SK-N-DZ (cell line): ENCODE measurements at regions not wholly inside any gene's neighbourhood (a gene's known extent, or its start where the extent isn't known, plus 50 kb on each side); places are given as distances from the start of the nearest gene placed in this dataset.
A peak's percentile ranks its signal among the peaks of the same experiment; 100 is the strongest.
"Not testable (repeated sequence)": the region's sequence is repeated elsewhere in the genome, so short reads cannot be mapped to it uniquely, and the experiment has no call there.

Source experiments
- DNase-seq: peaks from one replicate; pipeline ENCODE4 v3.0.0-alpha.2; 2015; ENCODE audit warnings: low spot score

DNA sequence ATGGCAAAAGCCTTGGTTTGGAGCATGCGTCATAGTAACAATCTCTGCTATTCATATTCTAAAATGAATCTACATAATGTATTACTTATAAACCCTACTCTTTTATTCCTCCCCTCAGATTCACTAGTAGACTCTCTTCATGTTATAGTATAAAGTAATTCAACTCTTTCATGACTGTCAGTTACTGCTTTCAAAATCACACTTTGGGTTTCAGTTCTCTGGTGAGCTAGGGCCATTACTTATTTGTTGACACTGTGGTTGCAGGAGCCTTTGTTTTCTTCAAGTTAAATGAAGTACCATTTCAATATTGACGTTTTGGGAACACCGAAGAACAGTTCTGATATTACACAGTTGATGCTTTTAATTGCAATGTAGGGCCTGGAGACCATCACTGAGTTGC lies 378.4 kb downstream of the DDX10 start:
- DNase-seq: no peak

DNA sequence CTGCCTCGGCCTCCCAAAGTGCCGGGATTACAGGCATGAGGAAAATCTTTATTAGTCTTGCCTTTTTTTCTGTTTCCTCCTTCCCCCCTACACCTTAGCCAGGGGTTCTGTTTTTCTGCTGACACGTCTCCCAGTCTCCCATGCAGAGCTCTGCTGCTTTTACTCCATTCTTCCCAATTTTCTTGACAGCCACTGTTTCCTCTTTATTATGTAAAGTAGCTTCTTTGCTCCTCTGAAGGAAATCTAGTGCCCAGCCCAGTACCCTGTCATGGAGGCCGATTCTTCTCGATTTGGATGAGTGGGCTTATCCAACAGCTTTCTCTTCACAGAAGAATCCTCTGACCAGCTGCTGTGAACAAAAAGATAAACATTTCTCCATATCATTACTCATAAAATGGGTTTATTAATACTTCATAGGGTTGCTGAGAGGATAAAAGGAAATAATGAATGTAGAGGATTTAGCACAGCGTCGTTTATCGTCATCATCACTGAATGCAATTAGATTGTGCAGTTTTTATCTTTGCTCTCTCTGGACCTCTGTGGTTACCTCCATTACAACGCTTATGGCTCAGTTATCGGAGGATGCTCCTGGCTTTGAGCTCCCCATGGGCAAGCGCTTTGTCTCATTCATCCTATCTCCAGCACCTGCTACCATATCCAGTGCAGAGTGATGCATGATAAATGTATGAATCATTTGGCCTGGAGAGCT lies 375.6 kb upstream of the C11orf87 start:
- DNase-seq: peak; percentile 20

DNA sequence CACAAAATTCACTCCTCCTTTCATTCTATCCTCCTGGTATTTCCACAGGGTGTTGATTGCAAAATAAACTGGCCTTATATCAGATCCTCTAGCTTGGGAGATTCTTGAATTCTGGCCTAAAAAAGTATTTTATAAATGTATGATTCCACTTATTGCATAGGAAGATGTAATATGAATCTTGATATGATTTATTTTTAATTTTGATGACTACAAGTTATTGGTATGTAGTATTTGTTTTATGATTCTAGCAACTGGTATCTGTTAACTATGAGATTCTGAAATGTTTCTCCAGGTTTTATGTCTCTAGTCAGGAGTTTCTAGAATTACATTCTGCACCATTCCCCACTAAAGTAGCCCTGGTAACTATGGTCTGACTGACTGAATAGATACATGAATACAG lies 373.9 kb upstream of the C11orf87 start:
- no peak for DNase-seq

DNA sequence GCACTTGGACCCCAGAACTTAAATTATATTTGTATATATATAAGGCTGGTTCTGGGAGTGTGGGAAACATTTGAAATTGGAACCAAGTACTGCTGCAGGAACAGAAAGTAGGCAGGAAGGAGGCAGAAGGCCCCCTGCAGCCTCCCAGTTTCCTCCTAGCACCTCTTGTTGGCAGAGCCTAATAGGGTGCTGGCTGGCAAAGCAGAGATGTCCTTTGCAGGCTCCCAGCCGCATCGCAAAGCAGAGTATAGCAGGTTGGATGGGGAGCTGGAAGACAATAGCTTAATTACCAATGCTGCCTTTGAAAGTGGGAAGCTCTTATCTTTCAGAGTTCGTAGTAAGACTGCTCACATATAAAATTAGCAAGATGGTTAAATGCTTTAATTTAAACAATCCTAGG lies 370.8 kb upstream of the C11orf87 start:
- DNase-seq: peak; percentile 0

DNA sequence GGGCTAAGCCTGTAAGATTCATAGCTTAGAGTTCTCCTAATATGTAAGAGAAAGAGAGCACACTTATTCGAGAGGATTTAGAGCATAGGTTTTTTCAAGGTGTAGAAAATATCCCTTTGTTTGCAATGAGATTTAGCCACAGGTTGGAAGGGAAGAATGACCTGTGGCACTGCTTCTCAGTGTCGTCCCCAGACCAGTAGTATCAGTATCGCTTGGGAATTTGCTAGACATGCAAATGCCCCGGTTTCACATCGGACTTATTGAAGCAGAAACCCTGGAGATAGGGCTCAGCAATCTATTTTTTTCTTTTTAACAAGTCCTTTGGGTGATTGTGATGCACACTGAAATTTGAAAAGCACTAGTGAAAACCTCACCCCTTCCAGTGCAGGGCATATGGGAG lies 362.6 kb upstream of the C11orf87 start:
- DNase-seq: no peak

- DNase-seq: no peak
Measured at GRCh38 chr11:109061394-109061793, 360.6 kb upstream of the C11orf87 start.

DNA sequence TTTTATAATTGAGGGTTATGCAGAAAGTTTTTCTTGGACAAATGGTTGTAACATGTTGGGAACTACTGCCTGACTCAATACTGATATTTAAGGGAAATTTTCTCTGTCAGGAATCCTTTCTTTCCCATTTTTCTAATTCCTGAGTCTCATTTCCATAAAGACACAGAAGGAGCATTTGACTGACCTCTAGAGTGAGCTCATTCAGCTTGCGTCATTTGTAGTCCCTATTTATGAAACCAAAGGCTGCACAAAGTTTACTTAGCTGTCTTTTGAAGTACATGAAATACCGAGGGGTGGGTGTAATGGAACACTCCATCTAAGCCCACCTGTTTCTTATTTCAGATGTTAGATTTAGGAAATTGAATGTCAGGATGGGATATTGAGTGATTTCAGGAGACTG lies 359.5 kb upstream of the C11orf87 start:
- no peak for DNase-seq

DNA sequence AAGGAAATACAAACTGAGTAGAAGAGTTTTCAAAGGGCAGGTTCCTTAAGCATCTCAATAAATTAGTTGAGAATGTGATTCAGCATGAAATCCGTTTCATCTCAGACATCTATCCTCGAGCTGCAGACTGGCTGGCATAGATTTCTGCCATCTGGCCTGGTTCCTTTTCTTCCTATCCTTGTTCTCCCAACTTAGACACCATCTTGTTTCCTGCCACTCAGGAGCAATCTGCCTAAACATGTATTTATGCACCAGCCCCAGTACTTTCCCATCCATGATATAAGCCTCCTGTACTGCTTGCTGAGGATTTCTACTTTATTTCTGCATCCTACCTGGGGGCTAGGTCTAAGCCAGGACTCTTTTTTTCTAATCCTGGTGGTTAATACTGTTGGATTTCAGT lies 359.1 kb upstream of the C11orf87 start:
- no peak for DNase-seq

- DNase-seq: not testable (repeated sequence)
Measured at GRCh38 chr11:109064618-109065311, 357.2 kb upstream of the C11orf87 start.

DNA sequence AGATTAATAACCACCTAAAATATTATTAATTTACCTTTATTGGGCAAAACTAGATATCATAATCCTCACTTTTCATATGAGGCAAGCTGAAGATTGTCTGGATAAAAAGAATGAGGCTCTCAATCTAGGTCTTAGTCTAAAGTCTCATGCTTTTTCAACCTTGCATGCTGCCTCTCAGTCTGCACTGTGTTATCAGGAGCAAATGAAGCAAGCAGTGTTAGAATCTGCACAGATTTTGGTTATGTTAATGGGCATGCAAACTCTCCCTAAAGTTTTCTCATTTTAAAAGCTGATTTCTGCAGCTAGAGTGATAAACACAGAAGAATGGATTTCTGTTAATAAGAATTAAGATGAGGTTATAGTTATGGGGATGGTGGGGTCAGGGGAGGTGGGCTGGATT lies 350.7 kb upstream of the C11orf87 start:
- DNase-seq: no peak

DNA sequence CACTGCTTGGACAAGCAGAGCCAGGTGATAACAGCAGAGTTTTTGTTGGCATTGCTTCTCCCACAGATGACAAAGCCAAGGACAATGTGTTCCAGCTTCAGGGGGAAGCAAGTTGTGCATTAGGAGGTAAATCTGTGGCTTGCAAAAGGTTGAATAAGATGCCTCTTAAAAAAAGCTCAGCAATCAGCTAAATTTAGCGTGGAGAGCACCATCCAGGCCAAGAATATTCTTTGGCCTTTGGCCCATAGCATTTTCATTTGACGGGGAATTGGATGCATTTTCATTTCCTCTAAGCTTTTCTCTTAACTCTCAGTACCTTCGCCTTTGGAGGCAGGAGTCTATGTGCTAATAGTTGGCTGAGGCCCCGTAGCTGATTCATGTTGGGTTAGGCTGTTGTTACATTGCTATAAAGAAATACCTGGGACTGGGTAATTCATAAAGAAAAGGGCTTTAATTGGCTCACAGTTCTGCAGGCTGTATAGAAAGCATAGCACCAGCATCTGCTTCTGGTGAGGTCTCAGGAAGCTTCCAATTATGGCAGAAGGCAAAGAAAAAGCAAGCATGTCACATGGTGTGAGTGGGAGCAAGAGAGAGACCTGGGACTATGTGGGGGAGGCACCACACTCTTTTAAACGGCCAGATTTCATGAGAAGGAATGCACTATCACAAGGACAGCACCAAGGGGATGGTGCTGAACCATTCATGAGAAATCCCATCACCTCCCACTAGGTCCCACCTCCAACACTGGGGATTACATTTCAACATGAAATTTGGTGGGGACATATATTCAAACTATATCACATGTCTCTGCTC lies 350.1 kb upstream of the C11orf87 start:
- DNase-seq: no peak

GRCh38 chr11:109073032-109073822 lies 348.8 kb upstream of the C11orf87 start:
- DNase-seq: no peak

DNA sequence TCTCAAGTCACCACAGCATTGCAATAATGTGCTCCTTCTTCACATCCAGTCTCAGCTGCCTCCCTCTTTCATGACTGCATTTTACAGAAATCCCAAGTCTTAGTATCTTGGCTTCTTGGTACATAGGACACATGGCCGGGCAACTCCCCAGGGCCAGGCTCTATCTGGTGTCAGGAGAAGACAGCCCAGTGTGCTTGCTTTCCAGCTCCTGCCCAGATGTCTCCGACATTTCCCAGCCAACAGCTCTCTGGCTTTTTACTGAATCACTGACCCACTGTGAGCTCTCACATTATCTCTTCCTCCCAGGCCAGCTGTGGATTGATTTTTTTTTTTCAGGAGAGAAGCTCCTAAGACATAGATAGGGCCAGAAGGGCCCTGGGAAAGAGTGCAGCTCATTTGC lies 346.0 kb upstream of the C11orf87 start:
- peak; percentile 9 for DNase-seq

DNA sequence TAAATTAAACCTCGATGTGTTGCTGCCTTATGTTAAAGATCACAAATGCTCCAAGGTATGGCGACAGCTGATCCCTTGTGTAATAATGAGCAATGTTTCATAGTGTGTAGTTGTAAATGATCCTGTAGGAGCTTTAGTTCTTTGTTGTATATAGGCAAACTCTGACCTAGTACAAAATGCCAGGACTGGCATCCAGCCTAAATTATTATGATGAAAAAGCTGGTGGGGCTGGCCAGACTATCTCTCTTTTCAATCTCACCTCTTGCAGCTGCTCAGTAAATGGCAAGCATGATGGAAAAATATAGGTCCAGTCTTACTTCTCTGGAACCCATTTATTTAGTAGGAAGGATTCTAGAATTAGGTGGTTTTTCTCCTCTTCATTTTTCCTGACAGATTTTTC lies 345.1 kb upstream of the C11orf87 start:
- DNase-seq: peak; percentile 7

GRCh38 chr11:109077291-109077920 lies 344.6 kb upstream of the C11orf87 start:
- no peak for DNase-seq

GRCh38 chr11:109085708-109086373 lies 336.1 kb upstream of the C11orf87 start:
- no peak for DNase-seq

GRCh38 chr11:109086931-109087330 lies 335.1 kb upstream of the C11orf87 start:
- DNase-seq: no peak

DNA sequence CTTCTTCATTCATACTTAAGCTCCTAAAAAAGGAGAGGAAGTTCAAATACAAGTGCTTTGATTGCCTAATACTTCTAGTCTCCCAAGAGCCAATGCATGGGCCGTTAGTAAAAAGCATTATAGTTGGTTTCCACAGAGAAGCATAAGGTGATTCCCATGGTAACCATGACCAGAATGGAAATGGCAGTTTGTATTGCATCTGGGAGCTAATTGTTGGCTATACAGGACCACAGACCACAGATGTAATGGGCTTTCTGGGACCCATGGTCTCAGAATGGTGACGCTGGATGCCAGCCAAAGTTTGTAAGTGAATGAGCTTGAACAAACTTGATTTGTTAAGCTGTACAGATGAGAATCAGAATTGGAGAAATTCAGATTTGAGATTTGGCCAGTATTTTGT lies 333.9 kb upstream of the C11orf87 start:
- no peak for DNase-seq

- DNase-seq: no peak
Measured at GRCh38 chr11:109089144-109089543, 332.8 kb upstream of the C11orf87 start.

DNA sequence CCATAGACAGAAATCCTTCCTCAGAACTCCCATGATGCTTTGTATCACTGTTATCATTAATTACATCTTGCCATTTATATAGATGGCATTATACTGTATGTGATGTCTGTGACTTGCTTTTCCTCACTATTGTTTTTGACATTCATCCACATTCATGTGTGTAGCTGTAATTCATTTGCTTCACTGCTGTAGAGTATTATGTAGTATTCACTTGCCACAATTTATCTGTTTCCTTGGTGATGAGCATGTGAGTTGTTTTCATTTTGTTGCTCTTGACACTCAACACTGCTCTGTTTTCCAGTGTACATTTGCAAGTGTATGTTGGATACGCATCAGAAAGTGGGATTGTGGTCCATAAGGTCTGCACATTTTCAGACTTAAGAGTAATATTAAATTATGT lies 328.6 kb upstream of the C11orf87 start:
- peak; percentile 13 for DNase-seq

GRCh38 chr11:109096266-109096665 lies 325.7 kb upstream of the C11orf87 start:
- DNase-seq: no peak
